K562 (cell line): ENCODE measurements at regions not wholly inside any gene's neighbourhood (a gene's known extent, or its start where the extent isn't known, plus 50 kb on each side); places are given as distances from the start of the nearest gene placed in this dataset.
A peak's percentile ranks its signal among the peaks of the same experiment; 100 is the strongest.

ENCODE experiments used
- DIDO1 ChIP-seq: fragments of 450-650 bp; IDR thresholded peaks from 2 replicates; pipeline ENCODE4 v1.6.1; 2016; ENCODE audit warnings: low read depth, missing biosample characterization, missing genetic modification characterization
- HCFC1 ChIP-seq: IDR thresholded peaks from 2 replicates; pipeline ENCODE4 v1.6.1; 2012; ENCODE audit warnings: low read depth, low read length, improper control_type of control experiment
- L3MBTL2 ChIP-seq: fragments of 450-650 bp; IDR thresholded peaks from 2 replicates; pipeline ENCODE4 v1.6.1; 2016; ENCODE audit warnings: mild to moderate bottlenecking, moderate library complexity
- MIER1 ChIP-seq: fragments of 450-650 bp; IDR thresholded peaks from 2 replicates; pipeline ENCODE4 v1.6.1; 2016; ENCODE audit warnings: antibody characterized with exemption, mild to moderate bottlenecking, low read depth
- MYBL2 ChIP-seq, 2 experiments: fragments of 450-650 bp in 1 of 2; sonication (generic) in 1 of 2; formaldehyde crosslinking in 1 of 2; IDR thresholded peaks; 2 replicates each; pipeline versions ENCODE4 v1.6.1 to v1.8.1; 2017 to 2022; ENCODE audit warnings: borderline replicate concordance in 1 of 2, inconsistent platforms in 1 of 2, low read depth in 1 of 2, mild to moderate bottlenecking in 1 of 2, missing genetic modification reagents in 1 of 2, moderate library complexity in 1 of 2
- NR2C2 ChIP-seq, 2 experiments: fragments of 200-800 bp in 1 of 2; sonication (Bioruptor generic) in 1 of 2; sonication (generic) in 1 of 2; formaldehyde crosslinking in 1 of 2; IDR thresholded peaks; 2 replicates each; pipeline versions ENCODE4 v1.6.1 to v1.8.0; 2016 to 2022; ENCODE audit warnings: mild to moderate bottlenecking in 1 of 2, missing compliant biosample characterization in 1 of 2, missing genetic modification characterization in 1 of 2, missing genetic modification reagents in 1 of 2
- PHTF2 ChIP-seq: fragments of 250-450 bp; sonication (Bioruptor Pico); IDR thresholded peaks from 2 replicates; pipeline ENCODE4 v1.5.0; 2021; ENCODE audit warnings: mild to moderate bottlenecking
- POLR2G ChIP-seq: fragments of 200-400 bp; formaldehyde crosslinking; IDR thresholded peaks from 2 replicates; pipeline ENCODE4 v1.6.1; 2017; ENCODE audit warnings: low read depth, mild to moderate bottlenecking, antibody characterized with exemption, low read length, moderate library complexity
- RCOR1 ChIP-seq, 2 experiments: IDR thresholded peaks; 2 replicates each; pipeline ENCODE4 v1.6.1; 2012; ENCODE audit warnings: low read depth in 2 of 2, low read length in 2 of 2, borderline replicate concordance in 1 of 2, improper control_type of control experiment in 1 of 2
- THAP7 ChIP-seq: fragments of 250-450 bp; sonication (Bioruptor Pico); IDR thresholded peaks from 2 replicates; pipeline ENCODE4 v1.5.0; 2021
- ZNF197 ChIP-seq: fragments of 200-800 bp; sonication (Bioruptor generic); IDR thresholded peaks from 2 replicates; pipeline ENCODE4 v1.6.1; 2016; ENCODE audit warnings: low read depth, missing genetic modification characterization, missing compliant biosample characterization
- ZNF217 ChIP-seq: sonication (generic); formaldehyde crosslinking; IDR thresholded peaks from 2 replicates; pipeline ENCODE4 v1.8.0; 2022; ENCODE audit warnings: mild to moderate bottlenecking, missing genetic modification reagents
- ZNF318 ChIP-seq, 2 experiments: fragments of 450-650 bp; IDR thresholded peaks; 2 replicates each; pipeline ENCODE4 v1.6.1; 2016; ENCODE audit warnings: mild to moderate bottlenecking in 2 of 2, borderline replicate concordance in 1 of 2, low read depth in 1 of 2, moderate library complexity in 1 of 2
- TF ChIP-seq, protein P1 (sequence below), 2 experiments: IDR thresholded peaks; 2 replicates each; pipeline ENCODE4 v1.6.1; 2012; ENCODE audit warnings: improper control_type of control experiment in 2 of 2, low read depth in 2 of 2, low read length in 2 of 2, borderline replicate concordance in 1 of 2

DNA sequence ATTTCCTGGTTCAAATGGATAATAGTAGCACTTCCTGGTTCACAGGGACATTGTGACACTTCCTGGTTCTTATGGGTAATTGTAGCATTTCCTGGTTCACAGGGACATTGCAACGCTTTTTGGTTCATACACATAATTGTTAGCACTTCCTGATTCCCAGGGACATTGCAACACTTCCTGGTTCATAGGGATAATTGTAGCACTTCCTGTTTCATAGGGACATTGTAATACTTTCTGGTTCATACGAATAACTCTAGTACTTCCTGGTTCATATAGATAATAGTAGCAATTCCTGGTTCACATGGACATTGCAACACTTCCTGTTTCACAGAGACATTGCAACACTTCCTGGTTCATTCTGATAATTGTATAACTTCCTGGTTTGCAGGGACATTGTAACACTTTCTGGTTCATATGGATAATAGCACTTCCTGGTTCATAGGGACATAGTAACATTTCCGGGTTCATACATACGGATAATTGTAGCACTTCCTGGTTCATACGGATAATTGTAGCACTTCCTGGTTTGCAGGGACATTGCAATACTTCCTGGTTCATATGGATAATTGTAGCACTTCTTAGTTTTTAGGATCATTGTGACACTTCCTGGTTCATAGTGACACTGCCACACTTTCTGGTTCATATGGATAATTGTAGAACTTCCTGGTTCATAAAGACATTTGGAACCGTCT is 61.6 kb upstream of the CD99 start (continued):
- TF ChIP-seq ZNF318 (IDR thresholded peaks at IDR 0.05; ENCODE audit: borderline replicate concordance in 1 of 2, low read depth in 1 of 2) = no peak; a peak in 1 of 4 replicates
- TF ChIP-seq THAP7 (CRISPR knock-in tag) = peak; percentile 95; the same call in 1 of the 2 replicates
- TF ChIP-seq MYBL2 (IDR thresholded peaks at IDR 0.05; ENCODE audit: low read depth) = no peak
- no peak for TF ChIP-seq MYBL2 (CRISPR knock-in tag; IDR thresholded peaks at IDR 0.05; ENCODE audit: borderline replicate concordance)
- no peak for TF ChIP-seq DIDO1
- TF ChIP-seq PHTF2 (CRISPR knock-in tag) = no peak
- TF ChIP-seq ZNF217 (CRISPR knock-in tag) = no peak
- TF ChIP-seq POLR2G = no peak
- TF ChIP-seq, protein P1, sequence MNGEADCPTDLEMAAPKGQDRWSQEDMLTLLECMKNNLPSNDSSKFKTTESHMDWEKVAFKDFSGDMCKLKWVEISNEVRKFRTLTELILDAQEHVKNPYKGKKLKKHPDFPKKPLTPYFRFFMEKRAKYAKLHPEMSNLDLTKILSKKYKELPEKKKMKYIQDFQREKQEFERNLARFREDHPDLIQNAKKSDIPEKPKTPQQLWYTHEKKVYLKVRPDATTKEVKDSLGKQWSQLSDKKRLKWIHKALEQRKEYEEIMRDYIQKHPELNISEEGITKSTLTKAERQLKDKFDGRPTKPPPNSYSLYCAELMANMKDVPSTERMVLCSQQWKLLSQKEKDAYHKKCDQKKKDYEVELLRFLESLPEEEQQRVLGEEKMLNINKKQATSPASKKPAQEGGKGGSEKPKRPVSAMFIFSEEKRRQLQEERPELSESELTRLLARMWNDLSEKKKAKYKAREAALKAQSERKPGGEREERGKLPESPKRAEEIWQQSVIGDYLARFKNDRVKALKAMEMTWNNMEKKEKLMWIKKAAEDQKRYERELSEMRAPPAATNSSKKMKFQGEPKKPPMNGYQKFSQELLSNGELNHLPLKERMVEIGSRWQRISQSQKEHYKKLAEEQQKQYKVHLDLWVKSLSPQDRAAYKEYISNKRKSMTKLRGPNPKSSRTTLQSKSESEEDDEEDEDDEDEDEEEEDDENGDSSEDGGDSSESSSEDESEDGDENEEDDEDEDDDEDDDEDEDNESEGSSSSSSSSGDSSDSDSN (IDR thresholded peaks at IDR 0.05; ENCODE audit: borderline replicate concordance in 1 of 2, low read depth in 2 of 2, low read length in 2 of 2) = no peak
- TF ChIP-seq L3MBTL2 = no peak
- no peak for TF ChIP-seq MIER1
- TF ChIP-seq RCOR1 (IDR thresholded peaks at IDR 0.05; ENCODE audit: borderline replicate concordance in 1 of 2, low read depth in 2 of 2, low read length in 2 of 2) = no peak
- peak; percentile 63 for TF ChIP-seq HCFC1
- peak; percentile 95 for TF ChIP-seq NR2C2 (CRISPR knock-in tag; IDR thresholded peaks at IDR 0.05)
- peak; percentile 97 for TF ChIP-seq NR2C2 (tag; IDR thresholded peaks at IDR 0.05)
- no peak for TF ChIP-seq ZNF197 (CRISPR knock-in tag)
